GM12892 (cell line): ENCODE measurements at regions not wholly inside any gene's neighbourhood (a gene's known extent, or its start where the extent isn't known, plus 50 kb on each side); places are given as distances from the start of the nearest gene placed in this dataset.

Source experiments
- POLR2A ChIP-seq: IDR thresholded peaks from 2 replicates; pipeline ENCODE4 v1.6.1; 2011; ENCODE audit warnings: low read depth, low read length, control low read depth
- POLR2AphosphoS5 ChIP-seq: IDR thresholded peaks from 2 replicates; pipeline ENCODE4 v1.6.1; 2011; ENCODE audit warnings: low read depth, low read length, control low read depth
- TAF1 ChIP-seq: IDR thresholded peaks from 2 replicates; pipeline ENCODE4 v1.6.1; 2011; ENCODE audit warnings: low read depth, mild to moderate bottlenecking, control low read depth, low read length, borderline replicate concordance

DNA sequence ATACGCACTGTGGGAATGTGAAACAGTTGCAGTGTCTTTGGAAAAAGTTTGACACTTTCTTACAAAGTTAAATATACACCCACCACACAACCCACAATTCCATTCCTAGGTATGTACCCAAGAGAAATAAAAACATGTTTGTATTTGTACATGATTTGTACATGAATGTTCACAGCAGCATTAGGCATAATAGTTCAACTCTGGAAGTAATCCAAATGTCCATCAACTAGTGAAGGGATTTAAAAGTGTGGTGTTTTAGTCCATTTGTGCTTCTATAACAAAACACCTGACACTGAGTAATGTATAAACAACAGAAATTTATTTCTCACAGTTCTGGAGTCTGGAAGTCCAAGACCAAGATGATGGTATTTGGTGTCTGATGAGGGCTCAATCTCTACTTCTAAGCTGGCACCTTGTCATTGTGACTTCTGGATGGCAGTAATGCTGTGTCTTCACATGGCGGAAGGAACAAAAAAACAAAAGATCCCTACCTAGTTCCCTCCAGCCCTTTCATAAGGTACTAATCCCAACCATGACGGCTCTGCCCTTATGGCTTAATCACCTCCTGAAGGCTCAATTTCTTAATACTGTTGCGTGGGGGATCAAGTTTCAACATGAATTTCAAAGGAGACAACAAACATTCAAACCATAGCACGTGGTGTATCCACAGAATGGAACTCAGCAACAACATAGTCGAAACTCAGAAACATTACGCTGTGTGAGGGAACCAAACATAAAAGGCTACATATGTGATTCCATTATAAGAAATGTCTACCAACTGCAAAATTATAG, 120.5 kb downstream of the AQP9 start:
- TF ChIP-seq POLR2AphosphoS5 (no peak), POLR2A (no peak), TAF1 (no peak)
